Tibial nerve (tissue), 4 donors: ENCODE measurements at regions not wholly inside any gene's neighbourhood (a gene's known extent, or its start where the extent isn't known, plus 50 kb on each side); places are given as distances from the start of the nearest gene placed in this dataset.

Experiments
- DNase-seq, 2 donors: peaks; one replicate each; pipeline ENCODE4 v3.0.0-alpha.2; 2019; ENCODE audit warnings: low spot score in 2 of 2
- H3K27ac ChIP-seq, 4 donors: fragments of 200-600 bp; sonication (generic) in 3 of 4; one replicate each; pipeline ENCODE4 v1.5.1; 2017 to 2019; ENCODE audit warnings: mild to moderate bottlenecking in 1 of 4
- H3K27me3 ChIP-seq, 2 donors: fragments of 200-600 bp; sonication (generic) in 1 of 2; one replicate each; pipeline versions ENCODE4 v1.5.1 to v1.6.0; 2017 to 2019
- H3K36me3 ChIP-seq, 3 donors: fragments of 200-600 bp; sonication (generic); one replicate each; pipeline ENCODE4 v1.5.1; 2018 to 2019
- H3K4me1 ChIP-seq, 4 donors: fragments of 200-600 bp; sonication (generic) in 3 of 4; one replicate each; pipeline ENCODE4 v1.5.1; 2017 to 2019
- H3K4me3 ChIP-seq, 4 donors: fragments of 200-600 bp; sonication (generic) in 3 of 4; one replicate each; pipeline ENCODE4 v1.5.1; 2017 to 2019; ENCODE audit warnings: mild to moderate bottlenecking in 1 of 4, moderate library complexity in 1 of 4
- H3K9me3 ChIP-seq, 4 donors: fragments of 200-600 bp; sonication (generic) in 3 of 4; one replicate each; pipeline ENCODE4 v1.5.1; 2017 to 2019
- EP300 ChIP-seq, 2 donors: sonication (generic); formaldehyde crosslinking; IDR thresholded peaks; one replicate each; pipeline ENCODE4 v1.6.1; 2017; ENCODE audit warnings: antibody characterized with exemption in 2 of 2, mild to moderate bottlenecking in 1 of 2
- POLR2A ChIP-seq, 2 donors: fragments of 450-650 bp; IDR thresholded peaks; one replicate each; pipeline ENCODE4 v1.6.1; 2017; ENCODE audit warnings: antibody characterized with exemption in 2 of 2, mild to moderate bottlenecking in 2 of 2, moderate library complexity in 2 of 2
- WGBS, 2 donors: methylation state at CpG; one replicate each; pipeline ENCODE4 v1.1.5; 2018; 5-methylcytosine and 5-hydroxymethylcytosine counted together
- TF ChIP-seq, protein P1 (sequence below), 5 experiments: fragments of 200-600 bp in 3 of 5; fragments of 450-650 bp in 2 of 5; sonication (generic) in 3 of 5; IDR thresholded peaks; one replicate each; pipeline ENCODE4 v1.5.1; 2016 to 2019; ENCODE audit warnings: antibody characterized with exemption in 5 of 5, mild to moderate bottlenecking in 3 of 5, moderate library complexity in 2 of 5

DNA sequence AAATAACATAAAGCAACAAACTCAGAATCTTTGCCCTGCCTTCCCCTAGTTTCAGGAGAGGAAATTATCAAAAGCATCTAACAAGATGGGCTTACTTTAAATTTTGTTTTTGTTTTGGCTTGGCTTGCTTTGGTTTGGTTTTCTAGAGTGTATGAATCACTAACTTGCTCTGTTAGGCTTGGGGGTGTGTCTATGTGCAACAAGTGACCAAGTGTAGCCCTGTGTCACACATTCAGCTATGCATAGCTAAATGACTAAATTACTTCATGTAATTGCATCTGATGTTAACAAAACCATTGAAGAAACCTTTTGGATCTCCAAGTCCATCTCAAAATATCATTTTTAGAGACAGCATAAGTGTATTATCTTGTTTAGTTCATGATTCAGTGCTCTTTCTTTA, 251.0 kb downstream of the TFEC start:
- Histone ChIP-seq H3K36me3 (no peaks in the 10 kb centered on the region), H3K4me1 (peaks cover 0 to 14% (median 2%) of the 10 kb centered on the region in 4 donors), H3K27ac (no peak overlapping the region), H3K4me3 (no peak overlapping the region), H3K9me3 (no peaks in the 10 kb centered on the region), H3K27me3 (no peaks in the 10 kb centered on the region)
- no peak for DNase-seq
- TF ChIP-seq, protein P1, sequence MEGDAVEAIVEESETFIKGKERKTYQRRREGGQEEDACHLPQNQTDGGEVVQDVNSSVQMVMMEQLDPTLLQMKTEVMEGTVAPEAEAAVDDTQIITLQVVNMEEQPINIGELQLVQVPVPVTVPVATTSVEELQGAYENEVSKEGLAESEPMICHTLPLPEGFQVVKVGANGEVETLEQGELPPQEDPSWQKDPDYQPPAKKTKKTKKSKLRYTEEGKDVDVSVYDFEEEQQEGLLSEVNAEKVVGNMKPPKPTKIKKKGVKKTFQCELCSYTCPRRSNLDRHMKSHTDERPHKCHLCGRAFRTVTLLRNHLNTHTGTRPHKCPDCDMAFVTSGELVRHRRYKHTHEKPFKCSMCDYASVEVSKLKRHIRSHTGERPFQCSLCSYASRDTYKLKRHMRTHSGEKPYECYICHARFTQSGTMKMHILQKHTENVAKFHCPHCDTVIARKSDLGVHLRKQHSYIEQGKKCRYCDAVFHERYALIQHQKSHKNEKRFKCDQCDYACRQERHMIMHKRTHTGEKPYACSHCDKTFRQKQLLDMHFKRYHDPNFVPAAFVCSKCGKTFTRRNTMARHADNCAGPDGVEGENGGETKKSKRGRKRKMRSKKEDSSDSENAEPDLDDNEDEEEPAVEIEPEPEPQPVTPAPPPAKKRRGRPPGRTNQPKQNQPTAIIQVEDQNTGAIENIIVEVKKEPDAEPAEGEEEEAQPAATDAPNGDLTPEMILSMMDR (IDR thresholded peaks at IDR 0.05): no peak
- no peak for TF ChIP-seq EP300 (IDR thresholded peaks at IDR 0.05)
- no peak for TF ChIP-seq POLR2A (IDR thresholded peaks at IDR 0.05)

DNA sequence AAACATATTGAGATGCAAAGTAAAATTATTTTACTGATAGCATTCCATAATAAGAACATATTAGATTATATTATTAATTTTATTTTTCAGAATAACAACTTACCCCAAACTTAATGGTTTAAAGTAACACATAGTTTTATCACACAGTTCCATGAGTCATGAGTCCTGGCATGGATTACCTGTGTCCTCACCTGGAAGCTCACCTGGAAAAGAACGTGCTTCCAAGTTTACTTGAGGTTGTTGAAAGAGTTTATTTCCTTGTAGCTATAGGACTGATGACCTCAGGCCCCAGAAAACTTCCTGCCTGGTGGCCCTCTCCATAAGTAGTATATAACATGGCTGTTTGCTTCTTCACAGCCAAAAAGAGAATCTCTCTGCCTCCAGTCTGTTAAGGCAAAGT, 254.6 kb downstream of the TFEC start:
- no peak overlapping the region for H3K27ac ChIP-seq
- no peaks in the 10 kb centered on the region for H3K36me3 ChIP-seq
- H3K27me3 ChIP-seq: no peaks in the 10 kb centered on the region
- H3K4me3 ChIP-seq: no peak overlapping the region
- H3K4me1 ChIP-seq: no peaks in the 10 kb centered on the region
- 83 to 86% methylated on average over 1 of the region's 1 CpG for WGBS, 2 donors
- TF ChIP-seq, protein P1 (IDR thresholded peaks at IDR 0.05): no peak
- no peak for TF ChIP-seq EP300 (IDR thresholded peaks at IDR 0.05)
- TF ChIP-seq POLR2A (IDR thresholded peaks at IDR 0.05): no peak
- DNase-seq: no peak
- no peaks in the 10 kb centered on the region for H3K9me3 ChIP-seq

DNA sequence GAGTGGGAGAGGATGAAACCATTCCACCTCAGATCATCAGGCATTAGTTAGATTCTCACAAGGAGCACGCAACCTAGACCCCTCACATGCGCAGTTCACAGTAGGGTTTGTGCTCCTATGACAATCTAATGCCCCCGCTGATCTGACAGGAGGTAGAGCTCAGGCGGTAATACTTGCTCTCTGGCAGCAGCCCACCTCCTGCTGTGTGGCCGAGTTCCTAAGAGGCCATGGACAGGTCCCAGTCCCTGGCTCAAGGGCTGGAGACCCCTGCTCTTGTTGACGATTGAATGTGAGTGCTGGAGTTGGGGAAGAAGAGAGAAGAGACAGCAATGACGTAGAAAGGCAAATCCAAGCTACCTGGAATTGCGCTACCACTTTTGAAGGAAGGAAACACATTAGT, 267.2 kb downstream of the TFEC start:
- Histone ChIP-seq H3K4me3 (no peak overlapping the region), H3K27me3 (no peaks in the 10 kb centered on the region), H3K4me1 (no peaks in the 10 kb centered on the region), H3K27ac (no peak overlapping the region), H3K9me3 (no peaks in the 10 kb centered on the region), H3K36me3 (no peaks in the 10 kb centered on the region)
- TF ChIP-seq, protein P1 (IDR thresholded peaks at IDR 0.05): no peak
- TF ChIP-seq EP300 (IDR thresholded peaks at IDR 0.05) (no peak), POLR2A (IDR thresholded peaks at IDR 0.05) (no peak)
- 88 to 91% methylated on average over 8 of the region's 8 CpGs for WGBS, 2 donors
- no peak for DNase-seq

DNA sequence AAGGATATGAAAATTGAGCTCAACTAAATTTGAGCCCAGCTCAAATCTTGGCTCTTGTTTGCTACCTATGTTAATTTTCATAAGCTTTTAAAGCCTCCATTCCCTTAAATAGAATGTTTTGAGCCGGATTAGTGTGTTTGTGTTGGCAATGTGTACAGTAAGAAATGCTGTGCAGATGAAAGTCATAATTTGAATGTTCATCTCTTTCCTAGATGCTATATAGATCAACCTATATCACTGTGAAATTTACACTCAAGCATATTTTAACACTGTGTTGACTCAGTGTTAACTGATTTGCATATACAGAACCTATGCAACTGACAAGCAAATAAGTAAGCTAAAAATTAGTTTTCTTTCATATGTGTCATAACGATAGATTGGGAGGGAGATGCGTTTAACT, 272.5 kb downstream of the TFEC start:
- H3K4me3 ChIP-seq: no peak overlapping the region
- no peaks in the 10 kb centered on the region for H3K4me1 ChIP-seq
- no peaks in the 10 kb centered on the region for H3K36me3 ChIP-seq
- DNase-seq: no peak
- H3K27ac ChIP-seq: no peak overlapping the region
- no peaks in the 10 kb centered on the region for H3K9me3 ChIP-seq
- H3K27me3 ChIP-seq: no peaks in the 10 kb centered on the region
- TF ChIP-seq POLR2A (IDR thresholded peaks at IDR 0.05) (no peak), EP300 (IDR thresholded peaks at IDR 0.05) (no peak)
- TF ChIP-seq, protein P1 (IDR thresholded peaks at IDR 0.05): no peak
- WGBS, 2 donors: 79 to 82% methylated on average over 3 of the region's 3 CpGs

DNA sequence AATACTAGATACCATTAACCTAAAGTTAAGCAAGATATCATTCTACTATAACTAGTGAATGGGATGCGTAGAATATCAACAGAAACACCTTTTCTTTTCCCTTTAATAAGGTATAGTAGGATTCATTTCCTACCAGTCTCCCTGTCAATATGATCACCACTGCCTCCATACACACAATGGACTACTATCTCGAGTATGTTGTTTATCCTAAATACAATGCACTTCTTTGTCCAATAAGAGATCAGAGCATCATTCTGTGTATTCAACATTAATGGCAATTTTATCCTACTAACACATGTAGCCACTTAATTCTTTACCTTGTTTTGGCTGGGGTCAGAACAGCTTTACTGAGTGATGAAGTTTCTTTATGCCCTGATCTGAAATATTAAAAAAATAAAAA, 276.3 kb downstream of the TFEC start:
- Histone ChIP-seq H3K36me3 (no peaks in the 10 kb centered on the region), H3K27ac (no peak overlapping the region), H3K27me3 (no peaks in the 10 kb centered on the region), H3K4me1 (no peaks in the 10 kb centered on the region), H3K4me3 (no peak overlapping the region), H3K9me3 (no peaks in the 10 kb centered on the region)
- no peak for TF ChIP-seq POLR2A (IDR thresholded peaks at IDR 0.05)
- TF ChIP-seq, protein P1 (IDR thresholded peaks at IDR 0.05): no peak
- no peak for TF ChIP-seq EP300 (IDR thresholded peaks at IDR 0.05)
- 74 to 75% methylated on average over 2 of the region's 2 CpGs for WGBS, 2 donors
- DNase-seq: no peak
